ENCODE measurements at regions not wholly inside any gene's neighbourhood (a gene's known extent, or its start where the extent isn't known, plus 50 kb on each side); places are given as distances from the start of the nearest gene placed in this dataset.

- Histone ChIP-seq H3K36me3 (replicated peaks) (no peaks in the 10 kb centered on the region), H3K9me3 (no peaks in the 10 kb centered on the region), H3K27me3 (ENCODE audit: low read depth) (no peaks in the 10 kb centered on the region), H3K4me1 (no peaks in the 10 kb centered on the region), H3K4me3 (no peak overlapping the region)
- peak in 1 of 2 experiments; percentile 25 for DNase-seq (ENCODE audit: low spot score in 2 of 2)
- in situ Hi-C loops (cut with MboI; ENCODE audit: low sequenced_read_pairs), result no loop called here
Observed at GRCh38 chr14:100416921-100417860, 94.1 kb downstream of the SLC25A47 start.

GRCh38 chr14:100419856-100420255 lies 96.7 kb downstream of the SLC25A47 start:
- no peak for DNase-seq (ENCODE audit: low spot score in 2 of 2)
- Histone ChIP-seq H3K36me3 (replicated peaks) (no peaks in the 10 kb centered on the region), H3K4me3 (no peak overlapping the region), H3K27me3 (ENCODE audit: low read depth) (no peaks in the 10 kb centered on the region), H3K9me3 (no peaks in the 10 kb centered on the region), H3K4me1 (no peaks in the 10 kb centered on the region)
- in situ Hi-C loops (cut with MboI; ENCODE audit: low sequenced_read_pairs), result no loop called here

GRCh38 chr14:100421756-100422470 lies 98.8 kb downstream of the SLC25A47 start:
- in situ Hi-C loops (cut with MboI; ENCODE audit: low sequenced_read_pairs), result no loop called here
- Histone ChIP-seq H3K36me3 (replicated peaks) (no peaks in the 10 kb centered on the region), H3K9me3 (no peaks in the 10 kb centered on the region), H3K4me1 (no peaks in the 10 kb centered on the region), H3K4me3 (no peak overlapping the region), H3K27me3 (ENCODE audit: low read depth) (no peaks in the 10 kb centered on the region)
- no peak for DNase-seq (ENCODE audit: low spot score in 2 of 2)

- H3K27me3 ChIP-seq (ENCODE audit: low read depth), result no peaks in the 10 kb centered on the region
- H3K4me1 ChIP-seq, result no peaks in the 10 kb centered on the region
- H3K9me3 ChIP-seq, result no peaks in the 10 kb centered on the region
- H3K4me3 ChIP-seq, result no peak overlapping the region
- no peaks in the 10 kb centered on the region for H3K36me3 ChIP-seq (replicated peaks)
- DNase-seq (ENCODE audit: low spot score in 2 of 2), result no peak
- in situ Hi-C loops (cut with MboI; ENCODE audit: low sequenced_read_pairs), result no loop called here
Observed at GRCh38 chr14:100422556-100423316, 99.6 kb downstream of the SLC25A47 start.

GRCh38 chr14:100423317-100424010 lies 100.3 kb downstream of the SLC25A47 start:
- Histone ChIP-seq H3K9me3 (no peaks in the 10 kb centered on the region), H3K4me1 (no peaks in the 10 kb centered on the region), H3K4me3 (no peak overlapping the region), H3K27me3 (ENCODE audit: low read depth) (no peaks in the 10 kb centered on the region), H3K36me3 (replicated peaks) (no peaks in the 10 kb centered on the region)
- in situ Hi-C loops (cut with MboI; ENCODE audit: low sequenced_read_pairs), result no loop called here
- no peak for DNase-seq (ENCODE audit: low spot score in 2 of 2)

- in situ Hi-C loops (cut with MboI; ENCODE audit: low sequenced_read_pairs), result no loop called here
- no peaks in the 10 kb centered on the region for H3K9me3 ChIP-seq
- no peaks in the 10 kb centered on the region for H3K4me1 ChIP-seq
- no peak for DNase-seq (ENCODE audit: low spot score in 2 of 2)
- no peak overlapping the region for H3K4me3 ChIP-seq
- no peaks in the 10 kb centered on the region for H3K36me3 ChIP-seq (replicated peaks)
- no peaks in the 10 kb centered on the region for H3K27me3 ChIP-seq (ENCODE audit: low read depth)
Observed at GRCh38 chr14:100424504-100425428, 101.6 kb downstream of the SLC25A47 start.

- no peaks in the 10 kb centered on the region for H3K27me3 ChIP-seq (ENCODE audit: low read depth)
- no peak for DNase-seq (ENCODE audit: low spot score in 2 of 2)
- no peaks in the 10 kb centered on the region for H3K4me1 ChIP-seq
- no peaks in the 10 kb centered on the region for H3K9me3 ChIP-seq
- in situ Hi-C loops (cut with MboI; ENCODE audit: low sequenced_read_pairs), result no loop called here
- H3K36me3 ChIP-seq (replicated peaks), result no peaks in the 10 kb centered on the region
- H3K4me3 ChIP-seq, result no peak overlapping the region
Observed at GRCh38 chr14:100425429-100425827, 102.3 kb downstream of the SLC25A47 start.

GRCh38 chr14:100426314-100426713 lies 103.2 kb downstream of the SLC25A47 start:
- Histone ChIP-seq H3K4me3 (no peak overlapping the region), H3K4me1 (no peaks in the 10 kb centered on the region), H3K27me3 (ENCODE audit: low read depth) (no peaks in the 10 kb centered on the region), H3K9me3 (no peaks in the 10 kb centered on the region), H3K36me3 (replicated peaks) (no peaks in the 10 kb centered on the region)
- DNase-seq (ENCODE audit: low spot score in 2 of 2), result no peak
- in situ Hi-C loops (cut with MboI; ENCODE audit: low sequenced_read_pairs), result no loop called here

GRCh38 chr14:100427166-100427565 lies 104.0 kb downstream of the SLC25A47 start:
- in situ Hi-C loops (cut with MboI; ENCODE audit: low sequenced_read_pairs), result no loop called here
- Histone ChIP-seq H3K4me1 (no peaks in the 10 kb centered on the region), H3K36me3 (replicated peaks) (no peaks in the 10 kb centered on the region), H3K27me3 (ENCODE audit: low read depth) (no peaks in the 10 kb centered on the region), H3K4me3 (no peak overlapping the region), H3K9me3 (no peaks in the 10 kb centered on the region)
- DNase-seq (ENCODE audit: low spot score in 2 of 2), result no peak

GRCh38 chr14:100428727-100429126 lies 105.6 kb downstream of the SLC25A47 start:
- Histone ChIP-seq H3K9me3 (no peaks in the 10 kb centered on the region), H3K27me3 (ENCODE audit: low read depth) (no peaks in the 10 kb centered on the region), H3K36me3 (replicated peaks) (no peaks in the 10 kb centered on the region), H3K4me1 (no peaks in the 10 kb centered on the region), H3K4me3 (no peak overlapping the region)
- DNase-seq (ENCODE audit: low spot score in 2 of 2), result no peak
- in situ Hi-C loops (cut with MboI; ENCODE audit: low sequenced_read_pairs), result no loop called here

GRCh38 chr14:100429537-100429936 lies 106.4 kb downstream of the SLC25A47 start:
- DNase-seq (ENCODE audit: low spot score in 2 of 2), result no peak
- Histone ChIP-seq H3K4me3 (no peak overlapping the region), H3K36me3 (replicated peaks) (no peaks in the 10 kb centered on the region), H3K27me3 (ENCODE audit: low read depth) (no peaks in the 10 kb centered on the region), H3K9me3 (no peaks in the 10 kb centered on the region), H3K4me1 (peaks cover 6% of the 10 kb centered on the region)
- in situ Hi-C loops (cut with MboI; ENCODE audit: low sequenced_read_pairs), result no loop called here

- no peak for DNase-seq (ENCODE audit: low spot score in 2 of 2)
- no peaks in the 10 kb centered on the region for H3K36me3 ChIP-seq (replicated peaks)
- peaks cover 11% of the 10 kb centered on the region for H3K4me1 ChIP-seq
- no peaks in the 10 kb centered on the region for H3K9me3 ChIP-seq
- in situ Hi-C loops (cut with MboI; ENCODE audit: low sequenced_read_pairs), result no loop called here
- no peak overlapping the region for H3K4me3 ChIP-seq
- no peaks in the 10 kb centered on the region for H3K27me3 ChIP-seq (ENCODE audit: low read depth)
Observed at GRCh38 chr14:100430571-100430970, 107.4 kb downstream of the SLC25A47 start.
